C4-2B (cell line): ENCODE measurements at regions not wholly inside any gene's neighbourhood (a gene's known extent, or its start where the extent isn't known, plus 50 kb on each side); places are given as distances from the start of the nearest gene placed in this dataset.
A peak's percentile ranks its signal among the peaks of the same experiment; 100 is the strongest.

Experiments used
- H3K27ac ChIP-seq: fragments of 450-650 bp; 2 replicates; pipeline ENCODE4 v1.5.1; 2017
- CTCF ChIP-seq: fragments of 450-650 bp; conservative IDR thresholded peaks from 2 replicates; pipeline ENCODE4 v1.5.1; 2017; ENCODE audit warnings: mild to moderate bottlenecking
- ZFX ChIP-seq: fragments of 450-650 bp; IDR thresholded peaks from 2 replicates; pipeline ENCODE4 v1.6.1; 2017

- H3K27ac ChIP-seq: peak overlapping the region; percentile 55
- TF ChIP-seq ZFX (no peak), CTCF (no peak)
These were observed 636.2 kb upstream of the IGFBP3 start for GRCh38 chr7:46557295-46557711.

- H3K27ac ChIP-seq: no peak overlapping the region
- TF ChIP-seq CTCF (no peak), ZFX (no peak)
These were observed 633.8 kb upstream of the IGFBP3 start for GRCh38 chr7:46554688-46555422.

GRCh38 chr7:46551603-46552002, 630.5 kb upstream of the IGFBP3 start:
- no peak overlapping the region for H3K27ac ChIP-seq
- TF ChIP-seq ZFX (no peak), CTCF (no peak)

- no peak overlapping the region for H3K27ac ChIP-seq
These were observed 629.8 kb upstream of the IGFBP3 start for GRCh38 chr7:46550864-46551263.

GRCh38 chr7:46549892-46550639, 629.0 kb upstream of the IGFBP3 start:
- no peak for TF ChIP-seq ZFX
- no peak for TF ChIP-seq CTCF
- H3K27ac ChIP-seq: no peak overlapping the region

More at GRCh38 chr7:46550864-46551263, 629.8 kb upstream of the IGFBP3 start:
- TF ChIP-seq ZFX: no peak
- TF ChIP-seq CTCF: no peak

- H3K27ac ChIP-seq: no peak overlapping the region
- no peak for TF ChIP-seq CTCF
- no peak for TF ChIP-seq ZFX
These were observed 628.3 kb upstream of the IGFBP3 start for GRCh38 chr7:46549347-46549746.

GRCh38 chr7:46547044-46547443, 626.0 kb upstream of the IGFBP3 start:
- TF ChIP-seq CTCF: no peak
- H3K27ac ChIP-seq: no peak overlapping the region
